ENCODE measurements at regions not wholly inside any gene's neighbourhood (a gene's known extent, or its start where the extent isn't known, plus 50 kb on each side); places are given as distances from the start of the nearest gene placed in this dataset.

GRCh38 chr16:51392521-51393187 is 241.6 kb upstream of the SALL1 start:
- no peak overlapping the region for H2AFZ ChIP-seq (ENCODE audit: low read length)
- no peak for DNase-seq
- no peaks in the 10 kb centered on the region for H3K4me1 ChIP-seq (ENCODE audit: low read length)

GRCh38 chr16:51391798-51392511 is 240.9 kb upstream of the SALL1 start:
- Histone ChIP-seq H2AFZ (ENCODE audit: low read length) (no peak overlapping the region), H3K9ac (ENCODE audit: low read length) (no peak overlapping the region), H4K20me1 (ENCODE audit: insufficient read depth, low read depth, low read length) (no peaks in the 10 kb centered on the region), H3K9me3 (ENCODE audit: low read length) (no peaks in the 10 kb centered on the region), H3K4me2 (ENCODE audit: low read depth, low read length, poor library complexity, severe bottlenecking) (no peak overlapping the region), H3K27ac (ENCODE audit: low read length) (no peak overlapping the region), H3K36me3 (ENCODE audit: insufficient read depth, low read length) (no peaks in the 10 kb centered on the region), H3K79me2 (ENCODE audit: low read length) (no peaks in the 10 kb centered on the region), H3K27me3 (ENCODE audit: low read length) (no peaks in the 10 kb centered on the region), H3K4me3 (ENCODE audit: low read length) (no peak overlapping the region), H3K9me2 (replicated peaks; ENCODE audit: insufficient read depth, low read length) (no peaks in the 10 kb centered on the region; the same call in 1 of the 2 replicates), H3K4me1 (ENCODE audit: low read length) (no peaks in the 10 kb centered on the region)
- DNase-seq, result no peak

More at GRCh38 chr16:51392521-51393187, 241.6 kb upstream of the SALL1 start:
- Histone ChIP-seq H3K4me2 (ENCODE audit: low read depth, low read length, poor library complexity, severe bottlenecking) (no peak overlapping the region), H3K9me3 (ENCODE audit: low read length) (no peaks in the 10 kb centered on the region), H3K27me3 (ENCODE audit: low read length) (no peaks in the 10 kb centered on the region), H3K79me2 (ENCODE audit: low read length) (no peaks in the 10 kb centered on the region), H3K36me3 (ENCODE audit: insufficient read depth, low read length) (no peaks in the 10 kb centered on the region), H3K27ac (ENCODE audit: low read length) (no peak overlapping the region), H3K4me3 (ENCODE audit: low read length) (no peak overlapping the region), H3K9me2 (replicated peaks; ENCODE audit: insufficient read depth, low read length) (no peaks in the 10 kb centered on the region; the same call in 1 of the 2 replicates), H4K20me1 (ENCODE audit: insufficient read depth, low read depth, low read length) (no peaks in the 10 kb centered on the region), H3K9ac (ENCODE audit: low read length) (no peak overlapping the region)

GRCh38 chr16:51390877-51391276 is 239.8 kb upstream of the SALL1 start:
- no peaks in the 10 kb centered on the region for H3K4me1 ChIP-seq (ENCODE audit: low read length)

GRCh38 chr16:51389881-51390280 is 238.8 kb upstream of the SALL1 start:
- Histone ChIP-seq H3K4me3 (ENCODE audit: low read length) (no peak overlapping the region), H3K4me1 (ENCODE audit: low read length) (no peaks in the 10 kb centered on the region), H3K9me2 (replicated peaks; ENCODE audit: insufficient read depth, low read length) (no peaks in the 10 kb centered on the region; the same call in 1 of the 2 replicates), H3K9ac (ENCODE audit: low read length) (no peak overlapping the region), H3K36me3 (ENCODE audit: insufficient read depth, low read length) (no peaks in the 10 kb centered on the region), H3K4me2 (ENCODE audit: low read depth, low read length, poor library complexity, severe bottlenecking) (no peak overlapping the region), H3K79me2 (ENCODE audit: low read length) (no peaks in the 10 kb centered on the region), H3K9me3 (ENCODE audit: low read length) (no peaks in the 10 kb centered on the region), H3K27ac (ENCODE audit: low read length) (no peak overlapping the region), H4K20me1 (ENCODE audit: insufficient read depth, low read depth, low read length) (no peaks in the 10 kb centered on the region), H3K27me3 (ENCODE audit: low read length) (no peaks in the 10 kb centered on the region), H2AFZ (ENCODE audit: low read length) (no peak overlapping the region)
- DNase-seq, result no peak

More at GRCh38 chr16:51390877-51391276, 239.8 kb upstream of the SALL1 start:
- Histone ChIP-seq H2AFZ (ENCODE audit: low read length) (no peak overlapping the region), H3K9me3 (ENCODE audit: low read length) (no peaks in the 10 kb centered on the region), H4K20me1 (ENCODE audit: insufficient read depth, low read depth, low read length) (no peaks in the 10 kb centered on the region), H3K4me2 (ENCODE audit: low read depth, low read length, poor library complexity, severe bottlenecking) (no peak overlapping the region), H3K27me3 (ENCODE audit: low read length) (no peaks in the 10 kb centered on the region), H3K9me2 (replicated peaks; ENCODE audit: insufficient read depth, low read length) (no peaks in the 10 kb centered on the region; the same call in 1 of the 2 replicates), H3K4me3 (ENCODE audit: low read length) (no peak overlapping the region), H3K27ac (ENCODE audit: low read length) (no peak overlapping the region), H3K9ac (ENCODE audit: low read length) (no peak overlapping the region), H3K79me2 (ENCODE audit: low read length) (no peaks in the 10 kb centered on the region), H3K36me3 (ENCODE audit: insufficient read depth, low read length) (no peaks in the 10 kb centered on the region)
- DNase-seq, result no peak

GRCh38 chr16:51388516-51388951 is 237.5 kb upstream of the SALL1 start:
- H3K4me2 ChIP-seq (ENCODE audit: low read depth, low read length, poor library complexity, severe bottlenecking), result no peak overlapping the region
- H3K79me2 ChIP-seq (ENCODE audit: low read length), result no peaks in the 10 kb centered on the region
- no peaks in the 10 kb centered on the region for H3K36me3 ChIP-seq (ENCODE audit: insufficient read depth, low read length)
- H3K4me1 ChIP-seq (ENCODE audit: low read length), result no peaks in the 10 kb centered on the region
- H3K4me3 ChIP-seq (ENCODE audit: low read length), result no peak overlapping the region
- no peaks in the 10 kb centered on the region for H3K9me3 ChIP-seq (ENCODE audit: low read length)
- no peaks in the 10 kb centered on the region; the same call in 1 of the 2 replicates for H3K9me2 ChIP-seq (replicated peaks; ENCODE audit: insufficient read depth, low read length)
- H4K20me1 ChIP-seq (ENCODE audit: insufficient read depth, low read depth, low read length), result no peaks in the 10 kb centered on the region
- H2AFZ ChIP-seq (ENCODE audit: low read length), result no peak overlapping the region
- no peak overlapping the region for H3K9ac ChIP-seq (ENCODE audit: low read length)
- H3K27me3 ChIP-seq (ENCODE audit: low read length), result no peaks in the 10 kb centered on the region
- no peak for DNase-seq
- H3K27ac ChIP-seq (ENCODE audit: low read length), result no peak overlapping the region

GRCh38 chr16:51383909-51384308 is 232.8 kb upstream of the SALL1 start:
- Histone ChIP-seq H3K27ac (ENCODE audit: low read length) (no peak overlapping the region), H3K4me1 (ENCODE audit: low read length) (no peaks in the 10 kb centered on the region), H3K27me3 (ENCODE audit: low read length) (no peaks in the 10 kb centered on the region)

GRCh38 chr16:51382940-51383339 is 231.9 kb upstream of the SALL1 start:
- Histone ChIP-seq H3K79me2 (ENCODE audit: low read length) (no peaks in the 10 kb centered on the region), H2AFZ (ENCODE audit: low read length) (no peak overlapping the region), H3K9ac (ENCODE audit: low read length) (no peak overlapping the region), H3K9me2 (replicated peaks; ENCODE audit: insufficient read depth, low read length) (no peaks in the 10 kb centered on the region), H3K4me3 (ENCODE audit: low read length) (no peak overlapping the region), H4K20me1 (ENCODE audit: insufficient read depth, low read depth, low read length) (no peaks in the 10 kb centered on the region), H3K4me2 (ENCODE audit: low read depth, low read length, poor library complexity, severe bottlenecking) (no peak overlapping the region), H3K4me1 (ENCODE audit: low read length) (no peaks in the 10 kb centered on the region), H3K27me3 (ENCODE audit: low read length) (no peaks in the 10 kb centered on the region), H3K27ac (ENCODE audit: low read length) (no peak overlapping the region), H3K36me3 (ENCODE audit: insufficient read depth, low read length) (no peaks in the 10 kb centered on the region), H3K9me3 (ENCODE audit: low read length) (no peaks in the 10 kb centered on the region)
- DNase-seq, result no peak

More at GRCh38 chr16:51383909-51384308, 232.8 kb upstream of the SALL1 start:
- no peak for DNase-seq
- no peaks in the 10 kb centered on the region for H4K20me1 ChIP-seq (ENCODE audit: insufficient read depth, low read depth, low read length)
- no peaks in the 10 kb centered on the region for H3K9me2 ChIP-seq (replicated peaks; ENCODE audit: insufficient read depth, low read length)
- no peak overlapping the region for H3K9ac ChIP-seq (ENCODE audit: low read length)
- H2AFZ ChIP-seq (ENCODE audit: low read length), result no peak overlapping the region
- no peak overlapping the region for H3K4me3 ChIP-seq (ENCODE audit: low read length)
- no peaks in the 10 kb centered on the region for H3K9me3 ChIP-seq (ENCODE audit: low read length)
- no peaks in the 10 kb centered on the region for H3K36me3 ChIP-seq (ENCODE audit: insufficient read depth, low read length)
- H3K4me2 ChIP-seq (ENCODE audit: low read depth, low read length, poor library complexity, severe bottlenecking), result no peak overlapping the region
- H3K79me2 ChIP-seq (ENCODE audit: low read length), result no peaks in the 10 kb centered on the region

- Histone ChIP-seq H3K4me3 (ENCODE audit: low read length) (no peak overlapping the region), H3K4me2 (ENCODE audit: low read depth, low read length, poor library complexity, severe bottlenecking) (no peak overlapping the region), H3K27me3 (ENCODE audit: low read length) (no peaks in the 10 kb centered on the region), H3K9me2 (replicated peaks; ENCODE audit: insufficient read depth, low read length) (no peaks in the 10 kb centered on the region), H3K4me1 (ENCODE audit: low read length) (no peaks in the 10 kb centered on the region), H3K36me3 (ENCODE audit: insufficient read depth, low read length) (no peaks in the 10 kb centered on the region), H4K20me1 (ENCODE audit: insufficient read depth, low read depth, low read length) (no peaks in the 10 kb centered on the region), H3K27ac (ENCODE audit: low read length) (no peak overlapping the region), H3K79me2 (ENCODE audit: low read length) (no peaks in the 10 kb centered on the region), H2AFZ (ENCODE audit: low read length) (no peak overlapping the region), H3K9me3 (ENCODE audit: low read length) (no peaks in the 10 kb centered on the region), H3K9ac (ENCODE audit: low read length) (no peak overlapping the region)
- no peak for DNase-seq
Measured at GRCh38 chr16:51382211-51382610, 231.1 kb upstream of the SALL1 start.

Data from Karpas-422 (cell line).